ENCODE measurements at regions not wholly inside any gene's neighbourhood (a gene's known extent, or its start where the extent isn't known, plus 50 kb on each side); places are given as distances from the start of the nearest gene placed in this dataset.
"Not testable (repeated sequence)": the region's sequence is repeated elsewhere in the genome, so short reads cannot be mapped to it uniquely, and the experiment has no call there.

DNA sequence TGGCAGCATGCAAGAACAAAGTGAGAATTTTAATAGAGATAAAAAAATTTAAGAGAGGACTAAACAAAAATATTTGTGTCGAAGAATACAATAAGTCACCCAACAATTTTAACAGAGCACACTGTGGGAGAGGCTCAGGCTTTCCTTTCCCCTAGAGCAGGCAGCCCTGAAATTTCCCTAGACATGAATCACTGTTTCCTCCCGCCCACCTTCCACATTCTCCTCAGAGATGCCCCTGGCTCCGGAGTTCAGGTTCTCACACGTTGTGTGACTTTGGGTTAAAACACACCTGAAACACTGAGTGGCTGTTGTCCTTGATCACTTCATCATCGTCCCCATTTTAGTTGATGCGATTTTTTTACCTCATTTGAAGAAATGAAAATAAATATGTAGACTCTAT, 1231.1 kb downstream of the TMEM121 start:
- TF ChIP-seq POLR2A (IDR thresholded peaks at IDR 0.05), result not testable (repeated sequence)
- TF ChIP-seq, protein P1, sequence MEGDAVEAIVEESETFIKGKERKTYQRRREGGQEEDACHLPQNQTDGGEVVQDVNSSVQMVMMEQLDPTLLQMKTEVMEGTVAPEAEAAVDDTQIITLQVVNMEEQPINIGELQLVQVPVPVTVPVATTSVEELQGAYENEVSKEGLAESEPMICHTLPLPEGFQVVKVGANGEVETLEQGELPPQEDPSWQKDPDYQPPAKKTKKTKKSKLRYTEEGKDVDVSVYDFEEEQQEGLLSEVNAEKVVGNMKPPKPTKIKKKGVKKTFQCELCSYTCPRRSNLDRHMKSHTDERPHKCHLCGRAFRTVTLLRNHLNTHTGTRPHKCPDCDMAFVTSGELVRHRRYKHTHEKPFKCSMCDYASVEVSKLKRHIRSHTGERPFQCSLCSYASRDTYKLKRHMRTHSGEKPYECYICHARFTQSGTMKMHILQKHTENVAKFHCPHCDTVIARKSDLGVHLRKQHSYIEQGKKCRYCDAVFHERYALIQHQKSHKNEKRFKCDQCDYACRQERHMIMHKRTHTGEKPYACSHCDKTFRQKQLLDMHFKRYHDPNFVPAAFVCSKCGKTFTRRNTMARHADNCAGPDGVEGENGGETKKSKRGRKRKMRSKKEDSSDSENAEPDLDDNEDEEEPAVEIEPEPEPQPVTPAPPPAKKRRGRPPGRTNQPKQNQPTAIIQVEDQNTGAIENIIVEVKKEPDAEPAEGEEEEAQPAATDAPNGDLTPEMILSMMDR (IDR thresholded peaks at IDR 0.05), result not testable (repeated sequence)

Data from body of pancreas (tissue), 4 donors.